ENCODE measurements at regions not wholly inside any gene's neighbourhood (a gene's known extent, or its start where the extent isn't known, plus 50 kb on each side); places are given as distances from the start of the nearest gene placed in this dataset.

DNA sequence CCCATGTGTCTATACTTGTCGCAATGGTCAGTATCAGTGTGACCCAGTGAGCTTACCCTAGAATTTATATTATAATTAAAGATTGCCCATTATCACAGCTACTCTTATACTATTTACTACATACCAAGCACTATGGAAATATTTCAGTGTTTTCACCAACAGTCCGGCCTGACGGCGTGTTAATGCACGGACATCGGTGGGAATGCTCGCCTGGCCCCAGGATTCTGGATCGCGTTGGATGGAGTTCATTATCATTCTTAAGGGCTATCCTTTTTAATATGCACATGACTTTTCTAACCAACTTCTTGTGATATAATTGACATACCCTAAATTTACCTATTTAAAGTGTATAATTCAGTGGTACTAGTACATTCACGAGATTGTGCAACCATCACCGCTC, 51.8 kb upstream of the AFDN start:
- no peak overlapping the region for H3K9ac ChIP-seq (ENCODE audit: low read depth in 2 of 2, low read length in 2 of 2)
- no peak overlapping the region for H3K27ac ChIP-seq
- TF ChIP-seq, protein P1, sequence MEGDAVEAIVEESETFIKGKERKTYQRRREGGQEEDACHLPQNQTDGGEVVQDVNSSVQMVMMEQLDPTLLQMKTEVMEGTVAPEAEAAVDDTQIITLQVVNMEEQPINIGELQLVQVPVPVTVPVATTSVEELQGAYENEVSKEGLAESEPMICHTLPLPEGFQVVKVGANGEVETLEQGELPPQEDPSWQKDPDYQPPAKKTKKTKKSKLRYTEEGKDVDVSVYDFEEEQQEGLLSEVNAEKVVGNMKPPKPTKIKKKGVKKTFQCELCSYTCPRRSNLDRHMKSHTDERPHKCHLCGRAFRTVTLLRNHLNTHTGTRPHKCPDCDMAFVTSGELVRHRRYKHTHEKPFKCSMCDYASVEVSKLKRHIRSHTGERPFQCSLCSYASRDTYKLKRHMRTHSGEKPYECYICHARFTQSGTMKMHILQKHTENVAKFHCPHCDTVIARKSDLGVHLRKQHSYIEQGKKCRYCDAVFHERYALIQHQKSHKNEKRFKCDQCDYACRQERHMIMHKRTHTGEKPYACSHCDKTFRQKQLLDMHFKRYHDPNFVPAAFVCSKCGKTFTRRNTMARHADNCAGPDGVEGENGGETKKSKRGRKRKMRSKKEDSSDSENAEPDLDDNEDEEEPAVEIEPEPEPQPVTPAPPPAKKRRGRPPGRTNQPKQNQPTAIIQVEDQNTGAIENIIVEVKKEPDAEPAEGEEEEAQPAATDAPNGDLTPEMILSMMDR (IDR thresholded peaks at IDR 0.05): no peak
- intact Hi-C loops (cut with DNase I): no loop called here
- no peaks in the 10 kb centered on the region for H3K36me3 ChIP-seq
- no peak overlapping the region for H3K4me3 ChIP-seq
- no peaks in the 10 kb centered on the region for H3K27me3 ChIP-seq
- DNase-seq: no peak
- peaks cover 5% of the 10 kb centered on the region for H3K4me1 ChIP-seq
- no peaks in the 10 kb centered on the region for H3K9me3 ChIP-seq

DNA sequence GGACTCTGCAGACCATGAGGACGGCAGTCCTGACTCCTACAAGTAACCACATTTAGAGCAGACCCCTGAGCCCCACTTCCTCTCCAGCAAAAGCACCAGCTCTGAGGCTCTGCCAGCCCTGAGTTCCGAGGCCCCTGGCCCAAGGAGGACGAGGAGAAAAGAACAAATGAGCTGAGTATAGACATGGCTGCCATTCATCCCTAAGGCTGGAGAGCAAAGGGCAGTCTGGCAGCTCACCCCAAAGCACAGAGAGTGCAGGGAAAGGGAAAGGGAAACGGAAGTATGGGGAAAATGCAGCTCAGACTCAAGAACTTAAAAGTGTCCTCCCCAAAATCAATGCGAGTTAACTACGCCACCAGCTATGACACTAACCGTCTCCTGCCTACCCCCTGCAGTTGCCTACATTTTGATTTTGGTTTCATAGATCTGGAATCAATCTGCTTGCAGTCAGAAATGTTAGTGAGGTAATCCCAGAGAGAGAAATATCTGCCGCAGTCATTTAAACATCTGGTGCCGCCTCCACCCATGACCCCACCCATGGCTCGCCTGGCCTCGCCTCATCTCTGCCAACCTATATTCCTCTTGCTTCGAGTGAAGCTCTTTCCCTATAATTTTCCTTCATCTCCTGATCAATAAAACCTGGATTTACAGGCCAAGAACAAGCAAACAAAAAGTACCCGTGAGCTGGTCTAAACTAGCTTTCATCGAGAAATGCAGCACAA, 49.6 kb upstream of the AFDN start:
- peak; percentile 68 for DNase-seq
- intact Hi-C loops (cut with DNase I): no loop called here

More for the DNA sequence above, 49.6 kb upstream of the AFDN start:
- no peak overlapping the region for H3K9ac ChIP-seq (ENCODE audit: low read depth in 2 of 2, low read length in 2 of 2)
- H3K4me1 ChIP-seq: peaks cover 5% of the 10 kb centered on the region
- no peaks in the 10 kb centered on the region for H3K9me3 ChIP-seq
- no peaks in the 10 kb centered on the region for H3K27me3 ChIP-seq
- H3K36me3 ChIP-seq: no peaks in the 10 kb centered on the region
- peak overlapping the region; percentile 37 for H3K27ac ChIP-seq
- no peak overlapping the region for H3K4me3 ChIP-seq
- TF ChIP-seq, protein P1 (IDR thresholded peaks at IDR 0.05): no peak

All from colonic mucosa (tissue), 4 donors.